ENCODE measurements at regions not wholly inside any gene's neighbourhood (a gene's known extent, or its start where the extent isn't known, plus 50 kb on each side); places are given as distances from the start of the nearest gene placed in this dataset.

DNA sequence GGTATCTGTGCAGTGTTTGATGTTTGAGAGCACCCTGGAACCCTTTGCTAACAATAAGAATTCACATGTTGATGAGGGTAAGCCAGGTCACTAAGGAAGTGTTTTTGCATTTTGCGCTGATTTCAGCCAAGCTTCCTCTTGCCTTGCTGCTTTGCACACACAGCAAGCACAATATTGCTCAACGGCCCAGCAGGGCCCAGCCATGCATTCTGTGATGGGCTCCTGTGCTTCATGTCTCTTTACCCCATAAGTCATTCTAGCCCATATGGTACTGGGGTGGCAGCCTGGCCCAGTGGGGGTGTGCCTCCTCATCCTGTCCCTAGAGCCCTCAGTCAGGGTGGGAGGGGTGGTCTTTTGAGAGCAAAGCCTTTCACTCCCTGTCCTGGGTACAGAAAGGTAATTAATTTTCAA is 481.3 kb downstream of the GADD45G start:
- Histone ChIP-seq H3K4me1 (peaks cover 5 to 11% (median 9%) of the 10 kb centered on the region in 4 donors), H3K27ac (no peak overlapping the region), H3K9me3 (no peaks in the 10 kb centered on the region), H3K4me3 (no peak overlapping the region), H3K27me3 (no peaks in the 10 kb centered on the region), H3K36me3 (no peaks in the 10 kb centered on the region)
- 13 to 19% methylated on average over 2 of the region's 2 CpGs for WGBS, 2 donors
- DNase-seq (peak in 1 of 2 donors; percentile 51), ATAC-seq (ENCODE audit: low FRiP score in 2 of 2) (peak; percentile 55 to 84)
- TF ChIP-seq POLR2A (IDR thresholded peaks at IDR 0.05) (no peak), POLR2AphosphoS5 (IDR thresholded peaks at IDR 0.05) (no peak), EP300 (IDR thresholded peaks at IDR 0.05) (no peak)

DNA sequence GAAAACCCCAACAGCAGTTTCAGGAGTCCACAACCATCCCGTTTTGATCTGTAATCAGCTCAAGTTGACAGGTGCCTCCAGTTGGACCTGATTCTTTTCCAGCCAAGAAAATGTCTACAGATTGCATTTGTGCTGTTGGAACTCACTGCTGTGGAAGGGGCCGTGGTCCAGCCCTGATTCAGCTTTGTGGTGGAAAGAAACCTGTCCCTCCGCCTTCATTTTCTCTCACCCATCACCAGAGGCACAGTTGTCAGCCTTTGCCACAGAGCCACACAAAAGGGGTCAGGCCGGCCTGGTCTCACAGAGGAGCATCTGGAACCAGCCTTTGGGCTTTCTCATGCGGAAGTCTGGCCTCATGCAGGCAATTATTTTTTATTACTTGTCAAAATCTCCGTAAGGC is 483.6 kb downstream of the GADD45G start:
- no peak overlapping the region for H3K4me3 ChIP-seq
- peaks cover 5 to 11% (median 9%) of the 10 kb centered on the region in 4 donors for H3K4me1 ChIP-seq
- WGBS, 2 donors, result 69 to 79% methylated on average over 6 of the region's 6 CpGs
- H3K9me3 ChIP-seq, result no peaks in the 10 kb centered on the region
- DNase-seq (no peak), ATAC-seq (ENCODE audit: low FRiP score in 2 of 2) (no peak)
- no peaks in the 10 kb centered on the region for H3K27me3 ChIP-seq
- H3K36me3 ChIP-seq, result no peaks in the 10 kb centered on the region
- no peak for TF ChIP-seq EP300 (IDR thresholded peaks at IDR 0.05)
- TF ChIP-seq POLR2A (IDR thresholded peaks at IDR 0.05), result no peak
- TF ChIP-seq, protein P1, sequence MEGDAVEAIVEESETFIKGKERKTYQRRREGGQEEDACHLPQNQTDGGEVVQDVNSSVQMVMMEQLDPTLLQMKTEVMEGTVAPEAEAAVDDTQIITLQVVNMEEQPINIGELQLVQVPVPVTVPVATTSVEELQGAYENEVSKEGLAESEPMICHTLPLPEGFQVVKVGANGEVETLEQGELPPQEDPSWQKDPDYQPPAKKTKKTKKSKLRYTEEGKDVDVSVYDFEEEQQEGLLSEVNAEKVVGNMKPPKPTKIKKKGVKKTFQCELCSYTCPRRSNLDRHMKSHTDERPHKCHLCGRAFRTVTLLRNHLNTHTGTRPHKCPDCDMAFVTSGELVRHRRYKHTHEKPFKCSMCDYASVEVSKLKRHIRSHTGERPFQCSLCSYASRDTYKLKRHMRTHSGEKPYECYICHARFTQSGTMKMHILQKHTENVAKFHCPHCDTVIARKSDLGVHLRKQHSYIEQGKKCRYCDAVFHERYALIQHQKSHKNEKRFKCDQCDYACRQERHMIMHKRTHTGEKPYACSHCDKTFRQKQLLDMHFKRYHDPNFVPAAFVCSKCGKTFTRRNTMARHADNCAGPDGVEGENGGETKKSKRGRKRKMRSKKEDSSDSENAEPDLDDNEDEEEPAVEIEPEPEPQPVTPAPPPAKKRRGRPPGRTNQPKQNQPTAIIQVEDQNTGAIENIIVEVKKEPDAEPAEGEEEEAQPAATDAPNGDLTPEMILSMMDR (IDR thresholded peaks at IDR 0.05), result no peak
- TF ChIP-seq POLR2AphosphoS5 (IDR thresholded peaks at IDR 0.05), result no peak
- H3K27ac ChIP-seq, result no peak overlapping the region

DNA sequence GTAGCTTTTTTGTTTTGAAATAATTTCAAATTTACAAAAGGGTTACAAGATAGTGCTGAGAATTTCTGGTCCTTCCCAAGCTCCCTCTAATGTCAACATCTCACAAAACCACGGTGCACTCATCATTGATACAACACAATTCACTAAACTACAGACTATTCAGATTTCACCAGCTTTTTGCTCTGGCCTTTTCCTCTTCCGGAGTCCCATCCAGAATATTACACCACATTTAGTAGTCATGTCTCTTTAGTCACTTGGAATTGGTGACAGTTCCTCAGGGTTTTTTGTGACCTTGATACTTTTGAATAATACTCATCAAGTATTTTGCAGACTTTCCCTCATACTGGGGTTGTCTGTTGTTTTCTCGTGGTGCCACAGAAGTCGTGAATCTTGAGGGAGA is 484.0 kb downstream of the GADD45G start:
- Histone ChIP-seq H3K36me3 (no peaks in the 10 kb centered on the region), H3K27ac (no peak overlapping the region), H3K4me3 (no peak overlapping the region), H3K27me3 (no peaks in the 10 kb centered on the region), H3K4me1 (peaks cover 5 to 11% (median 9%) of the 10 kb centered on the region in 4 donors), H3K9me3 (no peaks in the 10 kb centered on the region)
- DNase-seq, result no peak
- ATAC-seq (ENCODE audit: low FRiP score in 2 of 2), result no peak
- 68 to 76% methylated on average over 4 of the region's 4 CpGs for WGBS, 2 donors
- TF ChIP-seq, protein P1 (IDR thresholded peaks at IDR 0.05), result no peak
- TF ChIP-seq EP300 (IDR thresholded peaks at IDR 0.05) (no peak), POLR2AphosphoS5 (IDR thresholded peaks at IDR 0.05) (no peak), POLR2A (IDR thresholded peaks at IDR 0.05) (no peak)

DNA sequence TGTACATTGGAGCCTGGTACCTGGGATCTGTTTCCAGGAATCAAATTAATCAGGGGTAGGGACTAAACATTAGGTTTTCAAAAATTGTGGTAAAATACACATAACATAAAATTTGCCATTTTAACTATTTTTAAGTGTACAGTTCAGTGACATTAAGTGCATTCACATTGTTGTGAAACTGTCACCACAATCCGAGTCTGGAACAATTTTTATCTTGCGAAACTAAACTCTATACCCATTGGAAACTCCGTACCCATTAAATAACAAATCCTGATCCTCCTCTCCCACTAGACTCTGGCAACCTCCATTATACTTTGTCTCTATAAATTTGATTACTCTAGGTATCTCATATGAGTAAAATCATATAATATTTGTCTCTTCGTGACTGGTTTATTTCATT is 486.2 kb downstream of the GADD45G start:
- 84 to 85% methylated on average over 4 of the region's 4 CpGs for WGBS, 2 donors
- no peak for TF ChIP-seq POLR2AphosphoS5 (IDR thresholded peaks at IDR 0.05)
- no peak for TF ChIP-seq POLR2A (IDR thresholded peaks at IDR 0.05)
- TF ChIP-seq EP300 (IDR thresholded peaks at IDR 0.05), result no peak
- TF ChIP-seq, protein P1 (IDR thresholded peaks at IDR 0.05), result no peak

DNA sequence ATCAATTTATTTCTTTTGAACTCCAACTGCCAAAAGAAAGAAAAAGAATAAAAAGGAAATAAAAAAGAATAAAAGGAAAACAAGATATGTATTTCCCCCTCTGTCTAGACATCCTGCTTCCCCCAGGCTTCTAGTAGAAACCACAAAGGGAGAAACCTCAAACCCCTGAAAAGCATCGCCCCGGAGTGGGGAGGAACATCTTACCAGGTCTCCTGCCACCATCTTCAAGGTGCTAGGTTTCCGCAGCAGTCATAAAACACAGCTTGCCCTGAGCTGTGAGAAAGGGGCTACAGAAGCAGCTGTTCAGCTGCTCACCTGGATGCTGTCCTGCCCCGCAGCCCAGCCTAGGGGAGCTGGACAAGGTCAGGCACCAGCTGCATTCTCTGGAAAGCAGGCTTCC is 487.7 kb downstream of the GADD45G start:
- H3K36me3 ChIP-seq, result no peaks in the 10 kb centered on the region
- H3K27ac ChIP-seq, result no peak overlapping the region
- no peaks in the 10 kb centered on the region for H3K27me3 ChIP-seq
- WGBS, 2 donors, result 68 to 91% methylated on average over 4 of the region's 4 CpGs
- H3K4me3 ChIP-seq, result no peak overlapping the region
- ATAC-seq (ENCODE audit: low FRiP score in 2 of 2), result no peak
- H3K9me3 ChIP-seq, result no peaks in the 10 kb centered on the region
- no peak for DNase-seq
- TF ChIP-seq POLR2AphosphoS5 (IDR thresholded peaks at IDR 0.05), result no peak
- TF ChIP-seq POLR2A (IDR thresholded peaks at IDR 0.05), result no peak
- TF ChIP-seq, protein P1 (IDR thresholded peaks at IDR 0.05), result no peak
- no peak for TF ChIP-seq EP300 (IDR thresholded peaks at IDR 0.05)
- no peaks in the 10 kb centered on the region for H3K4me1 ChIP-seq

More for the DNA sequence above, 486.2 kb downstream of the GADD45G start:
- no peak overlapping the region for H3K27ac ChIP-seq
- no peaks in the 10 kb centered on the region for H3K36me3 ChIP-seq
- no peaks in the 10 kb centered on the region for H3K9me3 ChIP-seq
- peaks cover 3 to 6% (median 4%) of the 10 kb centered on the region in 4 donors for H3K4me1 ChIP-seq
- ATAC-seq (ENCODE audit: low FRiP score in 2 of 2) (no peak), DNase-seq (no peak)
- H3K27me3 ChIP-seq, result no peaks in the 10 kb centered on the region
- no peak overlapping the region for H3K4me3 ChIP-seq

Measured in upper lobe of left lung (tissue), 6 donors.